ENCODE measurements at regions not wholly inside any gene's neighbourhood (a gene's known extent, or its start where the extent isn't known, plus 50 kb on each side); places are given as distances from the start of the nearest gene placed in this dataset.
"Not testable (repeated sequence)": the region's sequence is repeated elsewhere in the genome, so short reads cannot be mapped to it uniquely, and the experiment has no call there.

DNA sequence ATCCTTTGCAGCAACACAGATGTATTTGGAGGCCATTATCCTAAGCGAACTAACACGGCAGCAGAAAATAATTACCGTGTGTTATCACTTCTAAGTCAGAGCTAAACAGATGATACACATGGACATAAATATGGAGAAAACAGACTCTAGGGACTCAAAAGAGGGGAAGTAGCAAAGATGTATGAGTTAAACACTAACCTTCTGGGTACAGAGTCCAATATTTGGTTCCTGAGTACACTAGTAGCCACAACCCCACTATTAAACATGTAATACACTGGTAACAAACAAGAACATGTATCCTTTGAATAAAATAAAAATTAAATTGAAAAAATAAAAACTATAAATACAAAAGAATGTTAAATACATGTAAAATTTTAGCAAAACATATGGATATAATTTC, 118.0 kb upstream of the SLITRK5 start:
- no peak for DNase-seq (ENCODE audit: low read depth)

GRCh38 chr13:87554045-87554444, 117.1 kb upstream of the SLITRK5 start:
- DNase-seq (ENCODE audit: low read depth) = no peak

GRCh38 chr13:87557788-87558187, 113.4 kb upstream of the SLITRK5 start:
- no peak for DNase-seq (ENCODE audit: low read depth)

DNA sequence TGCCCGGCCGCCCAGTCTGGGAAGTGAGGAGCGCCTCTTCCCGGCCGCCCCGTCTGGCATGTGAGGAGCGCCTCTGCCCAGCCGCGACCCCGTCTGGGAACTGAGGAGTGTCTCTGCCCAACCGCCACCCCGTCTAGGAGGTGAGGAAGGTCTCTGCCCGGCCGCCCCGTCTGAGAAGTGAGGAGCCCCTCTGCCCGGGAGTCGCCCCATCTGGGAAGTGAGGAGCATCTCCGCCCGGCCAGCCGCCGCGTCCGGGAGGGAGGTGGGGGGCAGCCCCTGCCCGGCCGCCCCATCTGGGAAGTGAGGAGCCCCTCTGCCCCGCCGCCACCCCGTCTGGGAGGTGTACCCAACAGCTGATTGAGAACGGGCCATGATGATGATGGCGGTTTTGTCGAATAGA, 109.6 kb upstream of the SLITRK5 start:
- DNase-seq (ENCODE audit: low read depth) = not testable (repeated sequence)

DNA sequence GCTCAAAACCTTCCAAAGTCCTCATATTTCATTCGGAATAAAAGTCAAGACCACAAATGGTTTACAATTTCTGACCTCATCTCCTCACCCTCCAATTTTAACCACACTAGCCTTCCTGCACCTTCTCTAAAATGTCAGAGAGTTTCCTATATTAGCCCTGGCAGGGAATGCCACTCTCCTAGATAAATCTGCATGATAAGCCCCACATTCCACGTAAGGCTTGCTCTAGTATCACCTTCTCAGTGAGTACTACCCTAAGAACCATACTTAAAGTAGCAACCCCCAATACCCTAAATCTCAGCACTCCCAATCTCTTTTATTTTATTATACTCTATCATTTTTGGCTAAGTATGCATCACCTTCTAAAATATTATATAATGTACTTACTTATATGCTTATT, 100.5 kb upstream of the SLITRK5 start:
- no peak for DNase-seq (ENCODE audit: low read depth)

DNA sequence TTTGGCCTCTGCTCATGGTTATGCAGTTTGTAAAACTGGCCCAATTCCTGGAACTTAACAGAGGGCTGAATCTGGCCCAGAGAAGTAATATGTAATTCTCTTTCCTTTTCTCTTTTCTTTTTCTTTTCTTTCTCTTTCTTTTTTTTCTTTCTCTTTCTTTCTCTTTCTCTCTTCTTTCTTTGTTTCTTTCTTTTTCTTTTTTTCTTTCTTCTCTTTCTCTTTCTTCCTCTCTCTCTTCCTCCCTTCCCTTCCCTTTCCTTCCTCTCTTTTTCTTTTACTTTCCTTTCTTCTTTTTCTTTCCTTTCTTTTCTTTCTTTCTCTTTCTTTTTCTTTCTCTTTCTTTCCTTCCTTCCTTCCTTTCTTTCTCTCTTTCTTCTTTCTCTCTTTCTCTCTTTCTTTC, 88.8 kb upstream of the SLITRK5 start:
- no peak for DNase-seq (ENCODE audit: low read depth)

DNA sequence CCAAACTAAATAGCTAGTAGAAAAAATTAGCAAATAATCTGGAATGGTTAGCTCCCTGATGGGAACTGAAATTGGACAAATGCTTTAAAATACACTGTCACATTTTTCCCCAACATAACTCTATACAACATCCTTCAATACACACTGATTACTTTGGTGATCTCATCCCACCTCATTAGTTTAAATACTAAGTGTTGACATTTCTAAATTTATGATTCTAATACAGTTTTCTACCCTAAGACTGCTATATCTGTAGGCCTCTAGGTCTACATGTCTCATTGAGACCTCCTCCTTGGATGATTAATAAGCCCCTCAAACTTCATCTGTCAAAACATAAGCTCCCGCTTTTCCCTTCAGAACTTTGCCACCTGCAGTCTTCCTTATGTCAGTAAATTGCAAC, 80.7 kb upstream of the SLITRK5 start:
- no peak for DNase-seq (ENCODE audit: low read depth)

- DNase-seq (ENCODE audit: low read depth) = not testable (repeated sequence)
Observed at GRCh38 chr13:87604437-87604836, 66.7 kb upstream of the SLITRK5 start.

DNA sequence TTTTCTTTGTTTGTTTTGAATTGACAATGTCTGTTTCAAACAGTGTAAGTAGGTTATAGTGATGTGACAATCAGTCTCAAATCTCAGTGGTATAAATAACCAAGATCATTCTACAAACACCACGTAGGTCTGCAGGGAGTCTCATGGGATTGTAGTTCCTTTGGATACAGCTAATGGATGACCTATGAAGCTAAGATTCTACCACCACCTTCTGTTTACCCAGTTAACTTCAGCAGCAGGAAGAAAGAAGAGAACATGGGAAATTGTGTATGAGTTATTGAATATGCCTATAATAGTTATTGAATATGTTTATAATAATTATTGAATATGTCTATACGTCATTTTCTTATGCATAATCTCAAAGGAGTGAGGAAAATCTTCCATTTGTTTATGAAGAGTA, 63.9 kb upstream of the SLITRK5 start:
- no peak for DNase-seq (ENCODE audit: low read depth)

- DNase-seq (ENCODE audit: low read depth) = no peak
Observed at GRCh38 chr13:87614276-87614675, 56.9 kb upstream of the SLITRK5 start.
